ENCODE measurements at regions not wholly inside any gene's neighbourhood (a gene's known extent, or its start where the extent isn't known, plus 50 kb on each side); places are given as distances from the start of the nearest gene placed in this dataset.

GRCh38 chr4:151471728-151472127, 62.8 kb downstream of the FHIP1A start:
- H3K36me3 Mint-ChIP-seq (ENCODE audit: insufficient read depth), result peaks cover 6% of the 10 kb centered on the region
- peaks cover 9% of the 10 kb centered on the region for H3K9me3 Mint-ChIP-seq (ENCODE audit: low read depth)
- no peak overlapping the region for H3K4me3 Mint-ChIP-seq (ENCODE audit: low read depth)
- H3K27ac Mint-ChIP-seq, result no peak overlapping the region
- TF ChIP-seq CTCF (IDR thresholded peaks at IDR 0.05; ENCODE audit: unreplicated experiment), result no peak
- peaks cover 15% of the 10 kb centered on the region for H3K4me1 Mint-ChIP-seq (ENCODE audit: low read depth)
- no peaks in the 10 kb centered on the region for H3K27me3 Mint-ChIP-seq
- DNase-seq (ENCODE audit: low spot score, unreplicated experiment), result no peak

- Mint-ChIP-seq H3K27ac (no peak overlapping the region), H3K36me3 (ENCODE audit: insufficient read depth) (peaks cover 2% of the 10 kb centered on the region), H3K4me3 (ENCODE audit: low read depth) (no peak overlapping the region), H3K4me1 (ENCODE audit: low read depth) (peaks cover 15% of the 10 kb centered on the region), H3K9me3 (ENCODE audit: low read depth) (peaks cover 7% of the 10 kb centered on the region), H3K27me3 (no peaks in the 10 kb centered on the region)
- DNase-seq (ENCODE audit: low spot score, unreplicated experiment), result no peak
- TF ChIP-seq CTCF (IDR thresholded peaks at IDR 0.05; ENCODE audit: unreplicated experiment), result no peak
Measured at GRCh38 chr4:151472297-151472696, 63.3 kb downstream of the FHIP1A start.

- Mint-ChIP-seq H3K4me3 (ENCODE audit: low read depth) (no peak overlapping the region), H3K9me3 (ENCODE audit: low read depth) (peaks cover 3% of the 10 kb centered on the region), H3K4me1 (ENCODE audit: low read depth) (peaks cover 15% of the 10 kb centered on the region), H3K27ac (no peak overlapping the region), H3K36me3 (ENCODE audit: insufficient read depth) (no peaks in the 10 kb centered on the region), H3K27me3 (no peaks in the 10 kb centered on the region)
- DNase-seq (ENCODE audit: low spot score, unreplicated experiment), result no peak
- no peak for TF ChIP-seq CTCF (IDR thresholded peaks at IDR 0.05; ENCODE audit: unreplicated experiment)
Measured at GRCh38 chr4:151472711-151473110, 63.7 kb downstream of the FHIP1A start.

GRCh38 chr4:151473521-151474097, 64.6 kb downstream of the FHIP1A start:
- no peaks in the 10 kb centered on the region for H3K27me3 Mint-ChIP-seq
- DNase-seq (ENCODE audit: low spot score, unreplicated experiment), result no peak
- peaks cover 15% of the 10 kb centered on the region for H3K4me1 Mint-ChIP-seq (ENCODE audit: low read depth)
- peaks cover 3% of the 10 kb centered on the region for H3K9me3 Mint-ChIP-seq (ENCODE audit: low read depth)
- no peak for TF ChIP-seq CTCF (IDR thresholded peaks at IDR 0.05; ENCODE audit: unreplicated experiment)
- no peak overlapping the region for H3K27ac Mint-ChIP-seq
- H3K36me3 Mint-ChIP-seq (ENCODE audit: insufficient read depth), result no peaks in the 10 kb centered on the region
- H3K4me3 Mint-ChIP-seq (ENCODE audit: low read depth), result no peak overlapping the region

GRCh38 chr4:151475035-151475714, 66.2 kb downstream of the FHIP1A start:
- peaks cover 13% of the 10 kb centered on the region for H3K4me1 Mint-ChIP-seq (ENCODE audit: low read depth)
- H3K4me3 Mint-ChIP-seq (ENCODE audit: low read depth), result no peak overlapping the region
- no peak for TF ChIP-seq CTCF (IDR thresholded peaks at IDR 0.05; ENCODE audit: unreplicated experiment)
- no peaks in the 10 kb centered on the region for H3K36me3 Mint-ChIP-seq (ENCODE audit: insufficient read depth)
- peaks cover 3% of the 10 kb centered on the region for H3K9me3 Mint-ChIP-seq (ENCODE audit: low read depth)
- no peak overlapping the region for H3K27ac Mint-ChIP-seq
- H3K27me3 Mint-ChIP-seq, result no peaks in the 10 kb centered on the region
- DNase-seq (ENCODE audit: low spot score, unreplicated experiment), result no peak

Data from progenitor cell of endocrine pancreas (in vitro differentiated cells).